ENCODE measurements at regions not wholly inside any gene's neighbourhood (a gene's known extent, or its start where the extent isn't known, plus 50 kb on each side); places are given as distances from the start of the nearest gene placed in this dataset.

- Histone ChIP-seq H3K27ac (ENCODE audit: low read depth in 2 of 2, low read length in 2 of 2) (peak overlapping the region; percentile 92 to 96), H3K9me3 (ENCODE audit: control insufficient read depth in 2 of 3, insufficient read depth in 1 of 3, low read length in 3 of 3) (no peaks in the 10 kb centered on the region), H3K4me1 (ENCODE audit: control insufficient read depth in 2 of 3, insufficient read depth in 2 of 3, low read depth in 1 of 3, low read length in 3 of 3) (peaks cover 0 to 15% (median 15%) of the 10 kb centered on the region in 3 donors), H3K4me3 (ENCODE audit: low read length in 3 of 3) (peak overlapping the region; percentile 18 to 68 (median 57)), H3K27me3 (ENCODE audit: control insufficient read depth, insufficient read depth, low read length) (peaks cover 3% of the 10 kb centered on the region), H3K9ac (ENCODE audit: low read length in 3 of 3) (peak overlapping the region in 1 of 3 donors; percentile 73), H3K36me3 (ENCODE audit: control insufficient read depth in 2 of 3, insufficient read depth in 3 of 3, low read length in 3 of 3) (no peaks in the 10 kb centered on the region)
- FAIRE-seq (no peak), DNase-seq (peak; percentile 65 to 92 (median 76))
- intact Hi-C loops (cut with DNase I) = no loop called here
- no peak for TF ChIP-seq CTCF (IDR thresholded peaks at IDR 0.05; ENCODE audit: borderline replicate concordance, extremely low read depth, insufficient read depth)
Measured at GRCh38 chrX:40176351-40177116, 78.8 kb upstream of the BCOR start.

- peak overlapping the region in 2 of 3 donors; percentile 36 to 73 for H3K9ac ChIP-seq (ENCODE audit: low read length in 3 of 3)
- no peaks in the 10 kb centered on the region for H3K9me3 ChIP-seq (ENCODE audit: control insufficient read depth in 2 of 3, insufficient read depth in 1 of 3, low read length in 3 of 3)
- DNase-seq (peak in 4 of 5 donors; percentile 78 to 94 (median 84)), FAIRE-seq (no peak)
- H3K4me1 ChIP-seq (ENCODE audit: control insufficient read depth in 2 of 3, insufficient read depth in 2 of 3, low read depth in 1 of 3, low read length in 3 of 3) = peaks cover 0 to 16% (median 15%) of the 10 kb centered on the region in 3 donors
- intact Hi-C loops (cut with DNase I) = no loop called here
- H3K36me3 ChIP-seq (ENCODE audit: control insufficient read depth in 2 of 3, insufficient read depth in 3 of 3, low read length in 3 of 3) = no peaks in the 10 kb centered on the region
- peaks cover 3% of the 10 kb centered on the region for H3K27me3 ChIP-seq (ENCODE audit: control insufficient read depth, insufficient read depth, low read length)
- no peak for TF ChIP-seq CTCF (IDR thresholded peaks at IDR 0.05; ENCODE audit: borderline replicate concordance, extremely low read depth, insufficient read depth)
- peak overlapping the region; percentile 92 to 96 for H3K27ac ChIP-seq (ENCODE audit: low read depth in 2 of 2, low read length in 2 of 2)
- H3K4me3 ChIP-seq (ENCODE audit: low read length in 3 of 3) = peak overlapping the region; percentile 57 to 68 (median 61)
Measured at GRCh38 chrX:40175511-40176350, 78.0 kb upstream of the BCOR start.

GRCh38 chrX:40174854-40175510 is 77.2 kb upstream of the BCOR start:
- Histone ChIP-seq H3K4me1 (ENCODE audit: control insufficient read depth in 2 of 3, insufficient read depth in 2 of 3, low read depth in 1 of 3, low read length in 3 of 3) (peaks cover 0 to 16% (median 15%) of the 10 kb centered on the region in 3 donors), H3K9me3 (ENCODE audit: control insufficient read depth in 2 of 3, insufficient read depth in 1 of 3, low read length in 3 of 3) (no peaks in the 10 kb centered on the region), H3K27ac (ENCODE audit: low read depth in 2 of 2, low read length in 2 of 2) (peak overlapping the region; percentile 92 to 96), H3K27me3 (ENCODE audit: control insufficient read depth, insufficient read depth, low read length) (peaks cover 3% of the 10 kb centered on the region), H3K36me3 (ENCODE audit: control insufficient read depth in 2 of 3, insufficient read depth in 3 of 3, low read length in 3 of 3) (no peaks in the 10 kb centered on the region), H3K9ac (ENCODE audit: low read length in 3 of 3) (peak overlapping the region in 2 of 3 donors; percentile 22 to 73), H3K4me3 (ENCODE audit: low read length in 3 of 3) (peak overlapping the region; percentile 57 to 68 (median 61))
- no peak for FAIRE-seq
- intact Hi-C loops (cut with DNase I) = no loop called here
- TF ChIP-seq CTCF (IDR thresholded peaks at IDR 0.05; ENCODE audit: borderline replicate concordance, extremely low read depth, insufficient read depth) = no peak
- DNase-seq = peak in 4 of 5 donors; percentile 56 to 84 (median 82)

Data from kidney (tissue), 13 donors.